Adipocyte (in vitro differentiated cells): ENCODE measurements at regions not wholly inside any gene's neighbourhood (a gene's known extent, or its start where the extent isn't known, plus 50 kb on each side); places are given as distances from the start of the nearest gene placed in this dataset.

Experiments
- DNase-seq: peaks from one replicate; pipeline ENCODE4 v3.0.0-alpha.2; 2015; ENCODE audit warnings: low read depth
- H3K27me3 ChIP-seq: replicated peaks from 2 replicates; pipeline ENCODE4 v1.7.0; 2013; ENCODE audit warnings: mild to moderate bottlenecking, low read length, moderate library complexity; ENCODE audit not compliant: control insufficient read depth, insufficient read depth
- H3K36me3 ChIP-seq: 2 replicates; pipeline ENCODE4 v1.7.0; 2013; ENCODE audit warnings: low read length, mild to moderate bottlenecking, moderate library complexity; ENCODE audit not compliant: control insufficient read depth, insufficient read depth, severe bottlenecking
- H3K4me1 ChIP-seq: 2 replicates; pipeline ENCODE4 v1.7.0; 2013; ENCODE audit warnings: mild to moderate bottlenecking, low read length, moderate library complexity; ENCODE audit not compliant: control insufficient read depth, insufficient read depth
- H3K4me3 ChIP-seq: 2 replicates; pipeline ENCODE4 v1.7.0; 2013; ENCODE audit warnings: mild to moderate bottlenecking, low read length, moderate library complexity
- H3K9ac ChIP-seq: 2 replicates; pipeline ENCODE4 v1.7.0; 2013; ENCODE audit warnings: mild to moderate bottlenecking, low read length, moderate library complexity
- H3K9me3 ChIP-seq: 2 replicates; pipeline ENCODE4 v1.7.0; 2013; ENCODE audit warnings: mild to moderate bottlenecking, low read length, moderate library complexity; ENCODE audit not compliant: control insufficient read depth

GRCh38 chr20:23240519-23240918, 110.1 kb upstream of the NXT1 start:
- Histone ChIP-seq H3K27me3 (no peaks in the 10 kb centered on the region), H3K9ac (no peak overlapping the region), H3K4me1 (peaks cover 16% of the 10 kb centered on the region), H3K4me3 (no peak overlapping the region), H3K36me3 (no peaks in the 10 kb centered on the region), H3K9me3 (peaks cover 10% of the 10 kb centered on the region)
- no peak for DNase-seq

GRCh38 chr20:23237201-23237600, 113.4 kb upstream of the NXT1 start:
- Histone ChIP-seq H3K4me3 (no peak overlapping the region), H3K4me1 (peaks cover 6% of the 10 kb centered on the region), H3K9me3 (peaks cover 24% of the 10 kb centered on the region), H3K36me3 (no peaks in the 10 kb centered on the region), H3K27me3 (no peaks in the 10 kb centered on the region), H3K9ac (no peak overlapping the region)
- no peak for DNase-seq

DNA sequence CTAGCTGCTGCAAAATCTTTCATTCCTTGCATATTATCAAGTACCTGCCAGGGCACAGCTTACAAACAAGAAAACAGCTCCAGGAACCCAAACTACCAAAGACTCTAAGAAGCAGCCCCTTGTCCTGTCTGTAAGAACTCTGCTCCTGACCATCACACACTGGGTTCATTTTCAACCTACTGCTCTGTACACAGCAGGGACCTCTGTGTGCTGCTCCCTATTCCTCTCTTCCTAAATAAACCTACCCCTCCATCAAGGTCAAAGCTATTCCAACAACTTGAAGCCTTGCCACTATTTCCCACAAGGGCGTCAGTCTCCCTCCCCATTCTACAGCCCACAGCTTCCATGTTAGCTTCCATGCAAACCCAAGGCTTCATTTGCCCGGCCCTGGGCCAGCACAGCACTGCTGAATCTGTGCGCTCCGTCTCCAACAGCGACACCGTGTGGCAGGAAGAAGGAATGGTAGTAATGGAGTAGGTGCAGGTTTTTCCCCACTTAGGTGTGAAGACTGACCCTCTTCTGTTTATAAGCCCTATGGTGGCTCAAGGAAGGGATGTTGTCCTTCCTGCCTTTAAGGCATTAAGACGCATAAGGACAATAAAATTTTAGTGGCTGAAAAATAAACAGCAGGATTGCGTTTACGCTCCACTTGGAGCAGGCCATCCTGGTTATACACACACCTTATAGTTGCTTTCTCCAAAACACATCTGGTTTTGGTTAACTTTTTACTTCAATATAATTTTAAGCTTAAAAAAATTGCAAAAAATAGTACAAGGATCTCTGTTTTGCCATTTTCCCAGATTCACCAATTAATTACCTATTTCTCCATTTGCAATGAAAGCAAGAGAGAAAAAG, 115.2 kb upstream of the NXT1 start:
- no peak overlapping the region for H3K9ac ChIP-seq
- no peaks in the 10 kb centered on the region for H3K36me3 ChIP-seq
- peak; percentile 58 for DNase-seq
- no peaks in the 10 kb centered on the region for H3K27me3 ChIP-seq
- H3K9me3 ChIP-seq, result peaks cover 27% of the 10 kb centered on the region
- H3K4me1 ChIP-seq, result peaks cover 12% of the 10 kb centered on the region
- no peak overlapping the region for H3K4me3 ChIP-seq

DNA sequence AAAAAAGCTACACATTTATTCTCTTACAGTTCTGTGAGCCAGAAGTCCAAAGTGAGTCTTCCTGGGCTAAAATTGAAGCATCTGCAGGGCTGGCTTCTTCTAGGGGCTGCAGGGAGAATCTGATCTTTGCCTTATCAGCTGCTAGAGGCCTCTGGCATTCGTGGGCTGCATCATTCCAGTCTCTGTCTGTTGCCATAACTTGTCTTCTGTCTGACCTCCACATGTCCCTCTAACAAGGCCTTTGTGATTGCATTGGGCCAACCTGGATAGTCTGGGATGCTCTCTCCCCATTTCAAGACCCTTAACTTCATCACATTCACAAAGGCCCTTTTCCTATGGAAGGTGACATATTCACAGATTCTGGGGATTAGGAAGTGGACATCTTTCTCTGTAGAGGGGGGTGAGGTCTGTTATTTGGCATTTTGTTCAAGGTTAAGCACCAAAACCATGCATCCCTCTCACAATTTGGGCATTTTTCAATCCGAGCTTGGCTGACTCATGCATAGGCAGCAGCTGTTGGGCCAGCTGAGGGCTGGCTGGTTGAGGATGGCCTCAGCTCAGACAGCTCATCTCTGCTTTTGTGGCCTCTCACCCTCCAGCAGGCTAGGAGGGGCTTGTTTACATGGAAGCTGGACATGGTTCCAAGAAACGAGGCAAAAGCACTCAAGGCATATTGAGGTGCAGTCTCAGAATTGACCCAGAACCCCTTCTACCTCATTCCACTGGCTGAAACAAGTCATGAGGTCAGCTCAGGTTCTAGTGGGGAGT, 116.1 kb upstream of the NXT1 start:
- no peak for DNase-seq

GRCh38 chr20:23233341-23233740, 117.2 kb upstream of the NXT1 start:
- Histone ChIP-seq H3K4me1 (peaks cover 23% of the 10 kb centered on the region), H3K36me3 (no peaks in the 10 kb centered on the region)

More for the DNA sequence above, 116.1 kb upstream of the NXT1 start:
- H3K36me3 ChIP-seq, result no peaks in the 10 kb centered on the region
- peaks cover 12% of the 10 kb centered on the region for H3K4me1 ChIP-seq
- H3K9ac ChIP-seq, result no peak overlapping the region
- no peak overlapping the region for H3K4me3 ChIP-seq
- no peaks in the 10 kb centered on the region for H3K27me3 ChIP-seq
- peaks cover 27% of the 10 kb centered on the region for H3K9me3 ChIP-seq

GRCh38 chr20:23232679-23233308, 117.8 kb upstream of the NXT1 start:
- Histone ChIP-seq H3K27me3 (no peaks in the 10 kb centered on the region), H3K4me3 (peak overlapping the region; percentile 14), H3K36me3 (no peaks in the 10 kb centered on the region), H3K9ac (no peak overlapping the region), H3K4me1 (peaks cover 23% of the 10 kb centered on the region), H3K9me3 (peaks cover 21% of the 10 kb centered on the region)
- no peak for DNase-seq

More at GRCh38 chr20:23233341-23233740, 117.2 kb upstream of the NXT1 start:
- H3K9me3 ChIP-seq, result peaks cover 21% of the 10 kb centered on the region
- DNase-seq, result no peak
- H3K4me3 ChIP-seq, result no peak overlapping the region
- no peaks in the 10 kb centered on the region for H3K27me3 ChIP-seq
- H3K9ac ChIP-seq, result no peak overlapping the region

- DNase-seq, result no peak
- no peaks in the 10 kb centered on the region for H3K27me3 ChIP-seq
Observed at GRCh38 chr20:23232219-23232581, 118.4 kb upstream of the NXT1 start.

DNA sequence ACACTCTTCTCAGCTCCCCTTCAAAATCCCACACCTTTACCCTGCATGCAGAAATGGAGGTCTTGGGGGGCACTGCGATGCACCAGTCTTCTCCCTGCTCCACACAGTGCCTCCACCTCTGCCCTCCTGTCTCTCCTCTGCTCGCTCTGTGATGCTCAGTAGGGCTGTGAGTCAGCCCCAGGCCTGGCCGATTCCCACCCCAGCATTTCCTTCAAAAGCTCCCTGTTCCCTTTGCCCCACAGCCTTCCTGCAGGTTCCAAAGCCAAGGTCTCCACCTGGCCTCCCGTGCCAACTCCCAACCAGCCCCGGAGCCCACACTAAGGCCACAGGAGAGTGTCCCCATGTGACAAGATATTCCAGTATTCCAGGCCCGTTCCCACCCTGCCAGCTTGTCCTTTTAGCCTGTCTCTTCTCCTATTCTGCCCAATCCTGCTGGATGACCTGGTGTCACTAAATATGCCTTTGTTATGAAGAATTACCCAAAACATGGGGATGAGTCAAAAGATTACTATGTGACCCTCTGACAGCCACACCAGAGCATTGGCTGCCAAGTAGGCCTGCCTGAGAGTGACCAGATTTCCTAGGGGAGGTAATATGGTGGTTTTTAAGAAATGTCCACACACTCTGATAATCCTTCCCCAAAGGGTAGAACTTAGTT, 118.9 kb upstream of the NXT1 start:
- Histone ChIP-seq H3K4me3 (no peak overlapping the region), H3K9ac (no peak overlapping the region), H3K4me1 (peaks cover 33% of the 10 kb centered on the region), H3K36me3 (no peaks in the 10 kb centered on the region), H3K27me3 (no peaks in the 10 kb centered on the region), H3K9me3 (peaks cover 16% of the 10 kb centered on the region)
- no peak for DNase-seq

More at GRCh38 chr20:23232219-23232581, 118.4 kb upstream of the NXT1 start:
- Histone ChIP-seq H3K4me1 (peaks cover 28% of the 10 kb centered on the region), H3K4me3 (peak overlapping the region; percentile 14), H3K9ac (no peak overlapping the region), H3K9me3 (peaks cover 17% of the 10 kb centered on the region), H3K36me3 (no peaks in the 10 kb centered on the region)

- Histone ChIP-seq H3K36me3 (no peaks in the 10 kb centered on the region), H3K9me3 (peaks cover 16% of the 10 kb centered on the region), H3K4me3 (no peak overlapping the region), H3K27me3 (no peaks in the 10 kb centered on the region), H3K9ac (no peak overlapping the region), H3K4me1 (peaks cover 41% of the 10 kb centered on the region)
- DNase-seq, result no peak
Observed at GRCh38 chr20:23230766-23231385, 119.7 kb upstream of the NXT1 start.

DNA sequence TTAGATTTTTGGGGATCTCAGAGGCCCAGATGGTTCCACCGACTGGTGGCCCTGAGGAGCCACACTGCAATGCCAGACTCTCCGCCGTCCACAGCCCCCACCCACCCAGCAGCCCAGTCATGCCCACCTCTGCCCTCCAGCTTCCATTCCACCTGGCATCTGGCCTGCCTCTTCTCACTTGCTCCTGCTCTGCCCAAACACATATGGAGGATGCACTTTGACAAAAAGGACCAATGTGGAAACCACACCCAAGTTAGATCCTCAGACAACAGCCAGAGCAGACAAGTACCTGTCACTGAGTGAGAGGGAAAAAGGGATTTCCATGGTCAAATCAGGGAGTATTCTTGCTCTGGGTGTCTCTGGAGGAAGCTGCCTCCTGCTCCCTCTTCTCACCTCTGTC, 120.6 kb upstream of the NXT1 start:
- Histone ChIP-seq H3K4me1 (peaks cover 49% of the 10 kb centered on the region), H3K36me3 (no peaks in the 10 kb centered on the region), H3K4me3 (no peak overlapping the region), H3K9me3 (peaks cover 13% of the 10 kb centered on the region), H3K27me3 (no peaks in the 10 kb centered on the region), H3K9ac (no peak overlapping the region)
- DNase-seq, result no peak
